CD4-positive, alpha-beta memory T cell (primary cell): ENCODE measurements at regions not wholly inside any gene's neighbourhood (a gene's known extent, or its start where the extent isn't known, plus 50 kb on each side); places are given as distances from the start of the nearest gene placed in this dataset.
"Not testable (repeated sequence)": the region's sequence is repeated elsewhere in the genome, so short reads cannot be mapped to it uniquely, and the experiment has no call there.

Experiments
- CTCF ChIA-PET: fragments of 350-600 bp; sonication (Branson Sonifier 250); formaldehyde crosslinking; loops from one replicate; lab custom pipeline; 2021; ENCODE audit warnings: inconsistent platforms; ENCODE audit not compliant: partially characterized antibody; lab: Charles Lee
- POLR2A ChIA-PET: fragments of 350-600 bp; sonication (Branson Sonifier 250); formaldehyde crosslinking; loops from one replicate; lab custom pipeline; 2021; ENCODE audit not compliant: partially characterized antibody; lab: Charles Lee
- DNase-seq, 5 donors: peaks; one replicate each; pipeline versions ENCODE4 v3.0.0 to v3.0.0-alpha.2; 2020 to 2022; ENCODE audit warnings: mixed read lengths in 1 of 5
- H3K27ac ChIP-seq: one replicate; pipeline ENCODE4 v1.7.0; 2013; ENCODE audit warnings: low read depth, low read length
- H3K27me3 ChIP-seq: 2 replicates; pipeline ENCODE4 v1.7.0; 2013; ENCODE audit warnings: mild to moderate bottlenecking, low read length, moderate library complexity; ENCODE audit not compliant: insufficient read depth
- H3K36me3 ChIP-seq: 2 replicates; pipeline ENCODE4 v1.7.0; 2013; ENCODE audit warnings: mild to moderate bottlenecking, low read length, moderate library complexity; ENCODE audit not compliant: insufficient read depth
- H3K4me1 ChIP-seq: 2 replicates; pipeline ENCODE4 v1.7.0; 2013; ENCODE audit warnings: mild to moderate bottlenecking, low read length, moderate library complexity; ENCODE audit not compliant: insufficient read depth
- H3K4me3 ChIP-seq, 2 donors: one replicate each; pipeline ENCODE4 v1.7.0; 2013; ENCODE audit warnings: low read length in 2 of 2, mild to moderate bottlenecking in 1 of 2
- H3K9me3 ChIP-seq, 2 donors: one replicate each; pipeline ENCODE4 v1.7.0; 2013; ENCODE audit warnings: low read length in 2 of 2, control low read depth in 1 of 2; ENCODE audit not compliant: control insufficient read depth in 1 of 2
- H3K27ac Mint-ChIP-seq, 7 donors: one replicate each; pipeline ENCODE4 v1.8.0; 2020 to 2021; ENCODE audit warnings: mixed read lengths in 7 of 7, mild to moderate bottlenecking in 6 of 7, inconsistent platforms in 3 of 7, moderate library complexity in 3 of 7
- H3K27me3 Mint-ChIP-seq, 2 donors: one replicate each; pipeline ENCODE4 v1.8.0; 2020 to 2021; ENCODE audit warnings: mixed read lengths in 2 of 2
- H3K36me3 Mint-ChIP-seq, 2 donors: one replicate each; pipeline ENCODE4 v1.8.0; 2020 to 2021; ENCODE audit warnings: mixed read lengths in 2 of 2, inconsistent platforms in 1 of 2, mild to moderate bottlenecking in 1 of 2
- H3K4me1 Mint-ChIP-seq, 4 donors: one replicate each; pipeline ENCODE4 v1.8.0; 2020 to 2021; ENCODE audit warnings: mixed read lengths in 4 of 4, mild to moderate bottlenecking in 1 of 4
- H3K4me3 Mint-ChIP-seq, 8 donors: one replicate each; pipeline ENCODE4 v1.8.0; 2020 to 2021; ENCODE audit warnings: mixed read lengths in 8 of 8, mild to moderate bottlenecking in 7 of 8, moderate library complexity in 6 of 8, inconsistent platforms in 3 of 8
- H3K9me3 Mint-ChIP-seq, 8 donors: one replicate each; pipeline ENCODE4 v1.8.0; 2020 to 2021; ENCODE audit warnings: mixed read lengths in 8 of 8, mild to moderate bottlenecking in 5 of 8, inconsistent platforms in 3 of 8, moderate library complexity in 1 of 8
- intact Hi-C: fragments of 100-400 bp; cut with micrococcal nuclease; formaldehyde crosslinking; loops from one replicate; pipeline ENCODE4 v1.15.1; 2023

DNA sequence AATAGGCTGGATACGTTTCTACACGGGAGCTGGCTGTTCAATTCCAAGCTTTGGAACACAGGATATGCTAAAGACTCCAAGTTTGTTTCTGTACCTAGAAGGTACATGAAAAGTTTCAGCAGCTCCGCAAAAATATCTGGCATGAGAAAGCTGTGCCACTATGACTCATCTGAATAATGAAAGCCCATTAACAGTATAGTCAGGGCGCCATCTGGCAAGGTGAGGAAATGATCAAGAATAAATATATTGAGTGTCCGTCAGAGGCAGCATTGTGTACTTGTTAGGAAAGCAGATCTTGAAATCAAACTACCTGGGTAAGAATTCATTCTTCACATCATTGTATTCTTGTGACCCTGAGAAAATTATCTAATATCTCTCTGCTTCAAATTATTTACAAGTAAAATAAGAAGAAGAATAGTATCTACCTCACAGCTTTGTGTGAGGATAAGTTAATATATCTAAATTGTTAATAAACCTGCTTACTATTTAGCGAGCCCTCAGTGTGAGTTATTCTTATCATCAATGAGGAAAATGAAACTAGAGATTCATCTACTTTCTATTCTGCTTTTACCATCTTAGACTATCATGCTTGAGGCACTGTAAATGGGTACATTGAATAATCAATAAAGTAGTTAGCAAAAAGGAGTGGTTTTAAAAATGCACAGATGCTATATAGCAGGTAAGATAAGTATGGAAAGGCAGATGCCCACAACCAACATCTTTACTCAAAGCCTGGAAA is 53.5 kb downstream of the FSCB start:
- H3K27me3 Mint-ChIP-seq, result no peaks in the 10 kb centered on the region
- no peak for DNase-seq
- Histone ChIP-seq H3K4me3 (no peak overlapping the region), H3K9me3 (no peaks in the 10 kb centered on the region), H3K27ac (no peak overlapping the region), H3K27me3 (no peaks in the 10 kb centered on the region), H3K4me1 (no peaks in the 10 kb centered on the region), H3K36me3 (no peaks in the 10 kb centered on the region)
- H3K36me3 Mint-ChIP-seq, result no peaks in the 10 kb centered on the region
- ChIA-PET CTCF (no interaction called here), POLR2A (no interaction called here)
- H3K27ac Mint-ChIP-seq, result no peak overlapping the region
- H3K4me1 Mint-ChIP-seq, result no peaks in the 10 kb centered on the region
- no peak overlapping the region for H3K4me3 Mint-ChIP-seq
- peaks cover 7 to 39% (median 24%) of the 10 kb centered on the region in 8 donors for H3K9me3 Mint-ChIP-seq
- intact Hi-C loops, result no loop called here

DNA sequence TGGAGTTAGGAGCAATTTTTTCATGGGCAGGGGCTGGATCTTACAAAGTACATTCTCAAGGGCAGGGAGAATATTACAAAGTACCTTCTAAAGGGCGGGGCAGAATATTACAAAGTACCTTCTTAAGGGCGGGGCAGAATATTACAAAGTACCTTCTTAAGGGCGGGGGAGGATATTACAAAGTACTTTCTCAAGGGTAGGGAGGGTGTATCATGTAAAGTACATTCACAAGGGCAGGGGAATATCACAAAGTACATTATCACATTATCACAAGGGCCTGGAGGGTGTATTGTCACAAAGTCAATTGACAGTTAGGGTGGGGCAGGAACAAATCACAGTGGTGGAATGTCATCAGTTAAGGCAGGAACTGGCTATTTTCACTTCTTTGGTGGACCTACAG is 56.9 kb downstream of the FSCB start:
- H3K27me3 Mint-ChIP-seq, DNase-seq, H3K27ac Mint-ChIP-seq, H3K4me1 Mint-ChIP-seq, H3K36me3 ChIP-seq, H3K4me1 ChIP-seq, intact Hi-C loops, POLR2A ChIA-PET, H3K27ac ChIP-seq, H3K4me3 Mint-ChIP-seq, H3K27me3 ChIP-seq, H3K9me3 ChIP-seq, H3K4me3 ChIP-seq, H3K36me3 Mint-ChIP-seq, CTCF ChIA-PET: not testable (repeated sequence)
- H3K9me3 Mint-ChIP-seq, result peaks cover 3 to 25% (median 15%) of the 10 kb centered on the region in 8 donors

DNA sequence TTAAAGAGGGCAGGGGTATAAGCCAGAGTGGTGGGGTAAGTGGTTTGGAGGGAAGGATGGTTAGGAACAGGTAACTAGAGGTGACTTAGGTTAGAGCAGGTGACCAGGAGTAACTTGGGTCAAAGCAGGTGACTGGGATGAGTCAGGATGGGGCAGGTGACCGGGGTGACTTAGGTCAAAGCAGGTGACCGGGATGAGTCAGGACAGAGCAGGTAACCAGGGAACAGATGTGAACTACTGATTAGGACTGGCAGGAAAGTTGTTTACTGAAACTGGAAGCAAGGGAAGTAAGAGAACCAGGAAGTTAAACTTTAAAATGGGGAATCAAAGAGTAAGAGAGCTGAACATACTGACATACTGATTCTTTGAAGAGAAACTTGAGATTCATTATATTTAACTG is 57.4 kb downstream of the FSCB start:
- Mint-ChIP-seq H3K27me3 (no peaks in the 10 kb centered on the region), H3K4me1 (no peaks in the 10 kb centered on the region), H3K36me3 (no peaks in the 10 kb centered on the region), H3K9me3 (peaks cover 3 to 25% (median 13%) of the 10 kb centered on the region in 8 donors), H3K27ac (no peak overlapping the region), H3K4me3 (no peak overlapping the region)
- no peaks in the 10 kb centered on the region for H3K4me1 ChIP-seq
- DNase-seq, result no peak
- ChIA-PET POLR2A (no interaction called here), CTCF (no interaction called here)
- intact Hi-C loops, result no loop called here
- H3K27me3 ChIP-seq, result no peaks in the 10 kb centered on the region
- H3K4me3 ChIP-seq, result no peak overlapping the region
- H3K27ac ChIP-seq, result no peak overlapping the region
- no peaks in the 10 kb centered on the region for H3K9me3 ChIP-seq
- H3K36me3 ChIP-seq, result no peaks in the 10 kb centered on the region

DNA sequence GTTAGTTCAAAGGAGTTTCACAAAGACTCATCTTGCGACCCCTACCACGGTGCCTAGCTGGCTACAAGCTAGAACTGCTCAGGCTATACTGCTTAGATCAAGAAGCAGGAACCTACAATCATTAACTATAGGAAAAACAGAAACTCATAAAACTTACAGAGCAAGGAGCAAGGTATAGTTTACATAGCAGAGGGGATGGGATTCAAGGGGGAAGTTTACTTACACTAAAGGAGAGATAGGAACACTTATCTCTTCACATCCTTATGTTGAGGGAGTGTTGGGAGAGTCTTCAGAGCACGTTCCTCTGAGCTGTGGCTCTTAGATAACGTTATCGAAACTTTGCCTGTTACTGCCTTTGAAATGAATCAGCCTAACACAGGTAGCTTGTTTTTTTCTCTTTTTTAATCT is 58.1 kb downstream of the FSCB start:
- Mint-ChIP-seq H3K9me3 (peaks cover 3 to 25% (median 10%) of the 10 kb centered on the region in 8 donors), H3K27me3 (no peaks in the 10 kb centered on the region), H3K4me1 (no peaks in the 10 kb centered on the region), H3K27ac (no peak overlapping the region), H3K4me3 (no peak overlapping the region), H3K36me3 (no peaks in the 10 kb centered on the region)
- intact Hi-C loops, result no loop called here
- no peak overlapping the region for H3K4me3 ChIP-seq
- ChIA-PET CTCF (no interaction called here), POLR2A (no interaction called here)
- no peaks in the 10 kb centered on the region for H3K4me1 ChIP-seq
- H3K27ac ChIP-seq, result no peak overlapping the region
- H3K27me3 ChIP-seq, result no peaks in the 10 kb centered on the region
- H3K9me3 ChIP-seq, result no peaks in the 10 kb centered on the region
- DNase-seq, result no peak
- no peaks in the 10 kb centered on the region for H3K36me3 ChIP-seq

DNA sequence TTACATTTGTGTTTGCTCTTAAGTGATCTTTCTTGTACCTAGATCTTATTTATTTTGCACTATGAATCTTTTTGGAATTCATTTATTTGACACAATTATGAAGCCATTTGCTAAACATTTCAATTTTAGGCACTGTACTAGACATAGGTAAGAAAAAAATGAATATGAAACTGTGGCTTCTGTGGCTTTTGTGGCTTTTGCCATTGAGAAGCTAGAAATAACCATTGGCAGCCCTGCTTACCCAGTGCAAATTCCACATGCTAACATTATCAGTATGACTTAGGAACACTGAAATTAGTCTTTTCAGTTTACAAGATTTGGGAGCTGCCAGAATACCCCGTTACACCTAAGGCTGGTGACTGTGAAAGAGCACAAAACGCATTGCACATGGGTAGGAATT is 60.1 kb downstream of the FSCB start:
- H3K4me1 ChIP-seq, result no peaks in the 10 kb centered on the region
- no peak overlapping the region for H3K27ac ChIP-seq
- no peak for DNase-seq
- POLR2A ChIA-PET, result no interaction called here
- CTCF ChIA-PET, result no interaction called here
- H3K4me3 ChIP-seq, result no peak overlapping the region
- Mint-ChIP-seq H3K36me3 (no peaks in the 10 kb centered on the region), H3K9me3 (peaks cover 0 to 25% (median 6%) of the 10 kb centered on the region in 8 donors), H3K4me1 (no peaks in the 10 kb centered on the region), H3K4me3 (no peak overlapping the region), H3K27me3 (no peaks in the 10 kb centered on the region), H3K27ac (no peak overlapping the region)
- intact Hi-C loops, result no loop called here
- no peaks in the 10 kb centered on the region for H3K27me3 ChIP-seq
- H3K9me3 ChIP-seq, result no peaks in the 10 kb centered on the region
- H3K36me3 ChIP-seq, result no peaks in the 10 kb centered on the region

DNA sequence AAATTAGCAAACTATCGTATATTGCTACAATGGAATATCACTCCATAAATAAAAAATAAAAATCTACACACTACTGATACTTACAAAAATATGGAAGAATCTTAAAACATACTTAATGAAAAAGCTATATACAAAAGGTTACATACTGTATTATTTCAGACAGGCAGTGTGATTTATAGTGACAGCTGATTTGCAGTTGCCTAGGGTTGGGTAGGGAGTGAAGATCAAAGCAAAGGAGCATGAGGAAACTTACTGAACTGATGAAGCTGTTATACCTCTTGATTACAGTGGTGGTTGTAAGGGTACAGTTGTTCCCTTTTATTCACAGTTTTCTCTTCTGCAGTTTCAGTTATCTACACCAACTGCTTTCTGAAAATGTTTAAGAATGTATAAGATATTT is 62.6 kb downstream of the FSCB start:
- Mint-ChIP-seq H3K27ac (no peak overlapping the region), H3K9me3 (peaks cover 0 to 10% (median 2%) of the 10 kb centered on the region in 8 donors), H3K36me3 (no peaks in the 10 kb centered on the region), H3K4me3 (no peak overlapping the region), H3K4me1 (no peaks in the 10 kb centered on the region), H3K27me3 (no peaks in the 10 kb centered on the region)
- H3K27me3 ChIP-seq, result no peaks in the 10 kb centered on the region
- ChIA-PET CTCF (no interaction called here), POLR2A (no interaction called here)
- H3K27ac ChIP-seq, result no peak overlapping the region
- no peak overlapping the region for H3K4me3 ChIP-seq
- no peaks in the 10 kb centered on the region for H3K36me3 ChIP-seq
- no peaks in the 10 kb centered on the region for H3K4me1 ChIP-seq
- no peaks in the 10 kb centered on the region for H3K9me3 ChIP-seq
- no peak for DNase-seq
- intact Hi-C loops, result no loop called here

DNA sequence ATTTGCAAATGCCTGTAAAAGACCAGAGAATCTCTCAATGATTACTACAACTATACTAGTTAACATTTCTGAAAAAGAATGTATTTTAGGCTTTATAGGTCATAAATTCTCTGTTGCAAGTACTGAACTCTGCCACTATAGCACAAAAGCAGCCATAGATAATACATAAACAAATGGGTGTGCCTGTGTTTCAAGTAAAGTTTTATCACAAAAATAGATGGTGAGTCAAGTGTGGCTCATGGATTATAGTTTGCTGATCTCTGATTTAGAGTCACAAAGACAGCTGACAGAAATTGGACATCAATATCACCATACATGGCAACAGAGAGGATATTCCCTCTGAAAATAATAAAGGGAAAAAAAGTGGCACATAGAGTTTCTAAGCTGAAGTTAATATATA is 68.1 kb downstream of the FSCB start:
- intact Hi-C loops, result no loop called here
- no peaks in the 10 kb centered on the region for H3K9me3 ChIP-seq
- no peaks in the 10 kb centered on the region for H3K4me1 ChIP-seq
- no peaks in the 10 kb centered on the region for H3K27me3 ChIP-seq
- POLR2A ChIA-PET, result no interaction called here
- DNase-seq, result no peak
- H3K36me3 Mint-ChIP-seq, result no peaks in the 10 kb centered on the region
- no peaks in the 10 kb centered on the region for H3K36me3 ChIP-seq
- H3K27ac Mint-ChIP-seq, result no peak overlapping the region
- no peak overlapping the region for H3K4me3 Mint-ChIP-seq
- H3K4me3 ChIP-seq, result no peak overlapping the region
- no peaks in the 10 kb centered on the region for H3K27me3 Mint-ChIP-seq
- H3K27ac ChIP-seq, result no peak overlapping the region
- no peaks in the 10 kb centered on the region for H3K4me1 Mint-ChIP-seq
- CTCF ChIA-PET, result no interaction called here
- H3K9me3 Mint-ChIP-seq, result peaks cover 0 to 4% (median 0%) of the 10 kb centered on the region in 8 donors
